ENCODE measurements at regions not wholly inside any gene's neighbourhood (a gene's known extent, or its start where the extent isn't known, plus 50 kb on each side); places are given as distances from the start of the nearest gene placed in this dataset.

GRCh38 chr13:30105381-30105780, 202.0 kb downstream of the KATNAL1 start:
- DNase-seq (no peak), ATAC-seq (ENCODE audit: poor library complexity) (no peak)
- H3K27ac Mint-ChIP-seq = no peak overlapping the region
- Histone ChIP-seq H3K27me3 (ENCODE audit: control insufficient read depth in 1 of 2, insufficient read depth in 2 of 2, low read length in 2 of 2) (no peaks in the 10 kb centered on the region), H3K36me3 (ENCODE audit: insufficient read depth, low read length) (no peaks in the 10 kb centered on the region), H3K4me1 (ENCODE audit: insufficient read depth, low read length) (no peaks in the 10 kb centered on the region), H3K27ac (ENCODE audit: low read depth in 1 of 2, low read length in 2 of 2) (no peak overlapping the region), H3K4me3 (ENCODE audit: low read length) (no peak overlapping the region), H3K9me3 (ENCODE audit: control insufficient read depth in 1 of 2, insufficient read depth in 1 of 2, low read length in 2 of 2) (no peaks in the 10 kb centered on the region)
- no peaks in the 10 kb centered on the region for H3K9me3 Mint-ChIP-seq
- H3K36me3 Mint-ChIP-seq (ENCODE audit: low read depth) = no peaks in the 10 kb centered on the region
- H3K4me1 Mint-ChIP-seq (ENCODE audit: low read depth) = no peaks in the 10 kb centered on the region
- H3K4me3 Mint-ChIP-seq = no peak overlapping the region
- no peak for TF ChIP-seq CTCF (IDR thresholded peaks at IDR 0.05)
- CTCF ChIA-PET = no interaction called here
- no peaks in the 10 kb centered on the region for H3K27me3 Mint-ChIP-seq
- intact Hi-C loops (cut with DNase I, micrococcal nuclease) = no loop called here
- POLR2A ChIA-PET = no interaction called here

GRCh38 chr13:30103161-30103840, 204.1 kb downstream of the KATNAL1 start:
- Mint-ChIP-seq H3K36me3 (ENCODE audit: low read depth) (no peaks in the 10 kb centered on the region), H3K4me1 (ENCODE audit: low read depth) (no peaks in the 10 kb centered on the region), H3K27ac (no peak overlapping the region), H3K4me3 (no peak overlapping the region), H3K27me3 (no peaks in the 10 kb centered on the region), H3K9me3 (no peaks in the 10 kb centered on the region)
- H3K27me3 ChIP-seq (ENCODE audit: control insufficient read depth in 1 of 2, insufficient read depth in 2 of 2, low read length in 2 of 2) = no peaks in the 10 kb centered on the region
- no peaks in the 10 kb centered on the region for H3K9me3 ChIP-seq (ENCODE audit: control insufficient read depth in 1 of 2, insufficient read depth in 1 of 2, low read length in 2 of 2)
- H3K27ac ChIP-seq (ENCODE audit: low read depth in 1 of 2, low read length in 2 of 2) = no peak overlapping the region
- H3K4me1 ChIP-seq (ENCODE audit: insufficient read depth, low read length) = no peaks in the 10 kb centered on the region
- intact Hi-C loops (cut with DNase I, micrococcal nuclease) = no loop called here
- H3K4me3 ChIP-seq (ENCODE audit: low read length) = no peak overlapping the region
- no peak for TF ChIP-seq CTCF (IDR thresholded peaks at IDR 0.05)
- ChIA-PET POLR2A (no interaction called here), CTCF (interaction anchor here (2.0 kb wide), 1 partner anchor 12 kb away, joined by 9 read pairs; no protein-coding TSS in a partner anchor)
- DNase-seq (no peak), ATAC-seq (ENCODE audit: poor library complexity) (no peak)
- no peaks in the 10 kb centered on the region for H3K36me3 ChIP-seq (ENCODE audit: insufficient read depth, low read length)

GRCh38 chr13:30100226-30100625, 207.1 kb downstream of the KATNAL1 start:
- TF ChIP-seq CTCF (IDR thresholded peaks at IDR 0.05) = no peak
- Mint-ChIP-seq H3K27me3 (no peaks in the 10 kb centered on the region), H3K4me3 (no peak overlapping the region), H3K27ac (no peak overlapping the region), H3K9me3 (no peaks in the 10 kb centered on the region), H3K4me1 (ENCODE audit: low read depth) (no peaks in the 10 kb centered on the region), H3K36me3 (ENCODE audit: low read depth) (no peaks in the 10 kb centered on the region)
- Histone ChIP-seq H3K4me1 (ENCODE audit: insufficient read depth, low read length) (no peaks in the 10 kb centered on the region), H3K27ac (ENCODE audit: low read depth in 1 of 2, low read length in 2 of 2) (no peak overlapping the region), H3K36me3 (ENCODE audit: insufficient read depth, low read length) (no peaks in the 10 kb centered on the region), H3K27me3 (ENCODE audit: control insufficient read depth in 1 of 2, insufficient read depth in 2 of 2, low read length in 2 of 2) (no peaks in the 10 kb centered on the region), H3K9me3 (ENCODE audit: control insufficient read depth in 1 of 2, insufficient read depth in 1 of 2, low read length in 2 of 2) (no peaks in the 10 kb centered on the region), H3K4me3 (ENCODE audit: low read length) (no peak overlapping the region)
- intact Hi-C loops (cut with DNase I, micrococcal nuclease) = no loop called here
- POLR2A ChIA-PET = no interaction called here
- CTCF ChIA-PET = no interaction called here
- ATAC-seq (ENCODE audit: poor library complexity) (no peak), DNase-seq (no peak)
